NCI-H187 (cell line): ENCODE measurements at regions not wholly inside any gene's neighbourhood (a gene's known extent, or its start where the extent isn't known, plus 50 kb on each side); places are given as distances from the start of the nearest gene placed in this dataset.
"Not testable (repeated sequence)": the region's sequence is repeated elsewhere in the genome, so short reads cannot be mapped to it uniquely, and the experiment has no call there.

ENCODE experiments used
- DNase-seq, 2 experiments: peaks; one replicate each; lab custom pipeline; 2025; lab: John Stamatoyannopoulos, UW

GRCh38 chr12:66733321-66733720 lies 54.4 kb upstream of the GRIP1 start:
- DNase-seq: no peak

- no peak for DNase-seq
These were observed 55.0 kb upstream of the GRIP1 start for GRCh38 chr12:66733839-66734238.

- DNase-seq: no peak
These were observed 56.4 kb upstream of the GRIP1 start for GRCh38 chr12:66735275-66735674.

- no peak for DNase-seq
These were observed 58.1 kb upstream of the GRIP1 start for GRCh38 chr12:66736931-66737330.

GRCh38 chr12:66739266-66739665 lies 60.4 kb upstream of the GRIP1 start:
- no peak for DNase-seq

GRCh38 chr12:66739940-66740651 lies 61.2 kb upstream of the GRIP1 start:
- no peak for DNase-seq

GRCh38 chr12:66740732-66741131 lies 61.9 kb upstream of the GRIP1 start:
- DNase-seq: no peak

GRCh38 chr12:66741919-66742318 lies 63.0 kb upstream of the GRIP1 start:
- DNase-seq: no peak

GRCh38 chr12:66742508-66743367 lies 63.9 kb upstream of the GRIP1 start:
- DNase-seq: no peak

- no peak for DNase-seq
These were observed 65.6 kb upstream of the GRIP1 start for GRCh38 chr12:66744461-66744860.

GRCh38 chr12:66744956-66745383 lies 66.1 kb upstream of the GRIP1 start:
- DNase-seq: no peak

- no peak for DNase-seq
These were observed 67.8 kb upstream of the GRIP1 start for GRCh38 chr12:66746489-66747201.

GRCh38 chr12:66751432-66752113 lies 72.7 kb upstream of the GRIP1 start:
- DNase-seq: no peak

- no peak for DNase-seq
These were observed 74.9 kb upstream of the GRIP1 start for GRCh38 chr12:66753810-66754209.

GRCh38 chr12:66755727-66756395 lies 77.0 kb upstream of the GRIP1 start:
- DNase-seq: no peak

GRCh38 chr12:66756631-66757030 lies 77.8 kb upstream of the GRIP1 start:
- no peak for DNase-seq

- DNase-seq: not testable (repeated sequence)
These were observed 81.2 kb upstream of the GRIP1 start for GRCh38 chr12:66760122-66760521.

GRCh38 chr12:66763467-66763866 lies 84.6 kb upstream of the GRIP1 start:
- no peak for DNase-seq

- no peak for DNase-seq
These were observed 86.3 kb upstream of the GRIP1 start for GRCh38 chr12:66765204-66765603.

- no peak for DNase-seq
These were observed 88.7 kb upstream of the GRIP1 start for GRCh38 chr12:66767536-66767935.

GRCh38 chr12:66768293-66768692 lies 89.4 kb upstream of the GRIP1 start:
- DNase-seq: no peak

GRCh38 chr12:66774929-66775328 lies 96.1 kb upstream of the GRIP1 start:
- no peak for DNase-seq
